ENCODE measurements at regions not wholly inside any gene's neighbourhood (a gene's known extent, or its start where the extent isn't known, plus 50 kb on each side); places are given as distances from the start of the nearest gene placed in this dataset.

DNA sequence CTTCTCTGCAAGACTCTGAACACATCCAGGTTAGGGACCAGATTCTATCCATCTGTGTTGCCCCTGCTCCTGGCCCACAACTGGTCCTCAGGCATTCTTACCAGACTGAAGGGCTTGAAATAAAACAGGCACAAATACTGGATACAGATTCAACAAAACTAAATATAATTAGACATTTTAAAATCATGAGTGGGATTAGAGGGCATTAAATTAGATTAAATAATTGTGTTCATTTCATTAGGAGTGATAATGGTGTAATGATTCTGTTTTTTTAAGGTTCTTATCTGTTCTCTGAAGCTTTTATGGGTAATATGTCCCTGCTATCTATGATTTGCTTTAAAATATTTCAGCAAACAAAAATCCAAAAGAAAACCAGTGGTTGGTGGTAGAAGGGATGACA is 226.5 kb downstream of the IRS1 start:
- TF ChIP-seq, protein P1, sequence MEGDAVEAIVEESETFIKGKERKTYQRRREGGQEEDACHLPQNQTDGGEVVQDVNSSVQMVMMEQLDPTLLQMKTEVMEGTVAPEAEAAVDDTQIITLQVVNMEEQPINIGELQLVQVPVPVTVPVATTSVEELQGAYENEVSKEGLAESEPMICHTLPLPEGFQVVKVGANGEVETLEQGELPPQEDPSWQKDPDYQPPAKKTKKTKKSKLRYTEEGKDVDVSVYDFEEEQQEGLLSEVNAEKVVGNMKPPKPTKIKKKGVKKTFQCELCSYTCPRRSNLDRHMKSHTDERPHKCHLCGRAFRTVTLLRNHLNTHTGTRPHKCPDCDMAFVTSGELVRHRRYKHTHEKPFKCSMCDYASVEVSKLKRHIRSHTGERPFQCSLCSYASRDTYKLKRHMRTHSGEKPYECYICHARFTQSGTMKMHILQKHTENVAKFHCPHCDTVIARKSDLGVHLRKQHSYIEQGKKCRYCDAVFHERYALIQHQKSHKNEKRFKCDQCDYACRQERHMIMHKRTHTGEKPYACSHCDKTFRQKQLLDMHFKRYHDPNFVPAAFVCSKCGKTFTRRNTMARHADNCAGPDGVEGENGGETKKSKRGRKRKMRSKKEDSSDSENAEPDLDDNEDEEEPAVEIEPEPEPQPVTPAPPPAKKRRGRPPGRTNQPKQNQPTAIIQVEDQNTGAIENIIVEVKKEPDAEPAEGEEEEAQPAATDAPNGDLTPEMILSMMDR (conservative IDR thresholded peaks at IDR 0.05; ENCODE audit: low read depth, low read length): no peak
- no peak for TF ChIP-seq EZH2 (IDR thresholded peaks at IDR 0.05; ENCODE audit: borderline replicate concordance, low read depth, low read length, poor library complexity, severe bottlenecking)

Measured in A673 (cell line).